CD4-positive, alpha-beta memory T cell (primary cell): ENCODE measurements at regions not wholly inside any gene's neighbourhood (a gene's known extent, or its start where the extent isn't known, plus 50 kb on each side); places are given as distances from the start of the nearest gene placed in this dataset.

Experiments
- CTCF ChIA-PET: fragments of 350-600 bp; sonication (Branson Sonifier 250); formaldehyde crosslinking; loops from one replicate; lab custom pipeline; 2021; ENCODE audit warnings: inconsistent platforms; ENCODE audit not compliant: partially characterized antibody; lab: Charles Lee
- POLR2A ChIA-PET: fragments of 350-600 bp; sonication (Branson Sonifier 250); formaldehyde crosslinking; loops from one replicate; lab custom pipeline; 2021; ENCODE audit not compliant: partially characterized antibody; lab: Charles Lee
- DNase-seq, 5 donors: peaks; one replicate each; pipeline versions ENCODE4 v3.0.0 to v3.0.0-alpha.2; 2020 to 2022; ENCODE audit warnings: mixed read lengths in 1 of 5
- H3K27ac ChIP-seq: one replicate; pipeline ENCODE4 v1.7.0; 2013; ENCODE audit warnings: low read depth, low read length
- H3K27me3 ChIP-seq: 2 replicates; pipeline ENCODE4 v1.7.0; 2013; ENCODE audit warnings: mild to moderate bottlenecking, low read length, moderate library complexity; ENCODE audit not compliant: insufficient read depth
- H3K36me3 ChIP-seq: 2 replicates; pipeline ENCODE4 v1.7.0; 2013; ENCODE audit warnings: mild to moderate bottlenecking, low read length, moderate library complexity; ENCODE audit not compliant: insufficient read depth
- H3K4me1 ChIP-seq: 2 replicates; pipeline ENCODE4 v1.7.0; 2013; ENCODE audit warnings: mild to moderate bottlenecking, low read length, moderate library complexity; ENCODE audit not compliant: insufficient read depth
- H3K4me3 ChIP-seq, 2 donors: one replicate each; pipeline ENCODE4 v1.7.0; 2013; ENCODE audit warnings: low read length in 2 of 2, mild to moderate bottlenecking in 1 of 2
- H3K9me3 ChIP-seq, 2 donors: one replicate each; pipeline ENCODE4 v1.7.0; 2013; ENCODE audit warnings: low read length in 2 of 2, control low read depth in 1 of 2; ENCODE audit not compliant: control insufficient read depth in 1 of 2
- H3K27ac Mint-ChIP-seq, 7 donors: one replicate each; pipeline ENCODE4 v1.8.0; 2020 to 2021; ENCODE audit warnings: mixed read lengths in 7 of 7, mild to moderate bottlenecking in 6 of 7, inconsistent platforms in 3 of 7, moderate library complexity in 3 of 7
- H3K27me3 Mint-ChIP-seq, 2 donors: one replicate each; pipeline ENCODE4 v1.8.0; 2020 to 2021; ENCODE audit warnings: mixed read lengths in 2 of 2
- H3K36me3 Mint-ChIP-seq, 2 donors: one replicate each; pipeline ENCODE4 v1.8.0; 2020 to 2021; ENCODE audit warnings: mixed read lengths in 2 of 2, inconsistent platforms in 1 of 2, mild to moderate bottlenecking in 1 of 2
- H3K4me1 Mint-ChIP-seq, 4 donors: one replicate each; pipeline ENCODE4 v1.8.0; 2020 to 2021; ENCODE audit warnings: mixed read lengths in 4 of 4, mild to moderate bottlenecking in 1 of 4
- H3K4me3 Mint-ChIP-seq, 8 donors: one replicate each; pipeline ENCODE4 v1.8.0; 2020 to 2021; ENCODE audit warnings: mixed read lengths in 8 of 8, mild to moderate bottlenecking in 7 of 8, moderate library complexity in 6 of 8, inconsistent platforms in 3 of 8
- H3K9me3 Mint-ChIP-seq, 8 donors: one replicate each; pipeline ENCODE4 v1.8.0; 2020 to 2021; ENCODE audit warnings: mixed read lengths in 8 of 8, mild to moderate bottlenecking in 5 of 8, inconsistent platforms in 3 of 8, moderate library complexity in 1 of 8
- intact Hi-C: fragments of 100-400 bp; cut with micrococcal nuclease; formaldehyde crosslinking; loops from one replicate; pipeline ENCODE4 v1.15.1; 2023

DNA sequence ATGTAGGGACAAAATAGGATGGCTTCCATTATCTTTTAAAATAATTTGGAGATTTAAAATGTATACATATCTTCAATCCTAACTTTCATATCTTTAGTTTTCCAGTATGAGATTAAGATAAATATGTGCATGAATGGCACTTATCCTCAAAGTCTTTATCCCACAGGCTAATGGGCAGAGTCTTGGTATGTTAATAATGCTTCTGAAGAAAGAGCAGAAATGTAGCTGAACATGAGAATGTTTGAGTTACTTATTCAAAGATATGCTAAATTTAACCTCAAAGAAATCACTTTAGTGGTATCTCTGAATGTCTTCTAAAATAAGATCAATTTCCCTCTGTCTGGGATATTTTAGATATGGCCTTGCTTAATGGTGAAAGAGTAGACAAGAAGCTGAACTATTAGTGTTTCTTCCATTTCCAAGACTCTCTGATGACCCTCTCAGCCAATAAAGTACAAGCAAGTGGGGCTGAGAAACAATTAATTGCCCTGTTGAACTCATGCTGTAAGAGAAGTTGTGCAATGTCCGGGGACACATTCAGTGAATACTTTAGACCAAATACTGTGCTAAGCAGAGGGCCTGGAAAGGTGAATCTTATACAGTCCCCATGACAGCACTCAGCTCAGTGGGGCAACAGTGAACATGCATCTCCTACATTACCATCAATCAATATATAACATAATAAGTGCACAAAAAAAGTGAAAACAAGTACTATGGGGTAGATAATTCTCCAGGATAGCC is 50.0 kb upstream of the ADAMTSL1 start:
- Mint-ChIP-seq H3K4me1 (no peaks in the 10 kb centered on the region), H3K36me3 (no peaks in the 10 kb centered on the region)
- intact Hi-C loops = no loop called here

More for the DNA sequence above, 50.0 kb upstream of the ADAMTSL1 start:
- no peaks in the 10 kb centered on the region for H3K27me3 ChIP-seq
- ChIA-PET CTCF (interaction anchor here (0.7 kb wide), 1 partner anchor 170 kb away, joined by 4 read pairs; no protein-coding TSS in a partner anchor), POLR2A (no interaction called here)
- peaks cover 0 to 1% of the 10 kb centered on the region in 2 donors for H3K27me3 Mint-ChIP-seq
- H3K9me3 Mint-ChIP-seq = peaks cover 0 to 4% (median 0%) of the 10 kb centered on the region in 8 donors
- no peak overlapping the region for H3K4me3 Mint-ChIP-seq
- H3K9me3 ChIP-seq = no peaks in the 10 kb centered on the region
- H3K4me1 ChIP-seq = no peaks in the 10 kb centered on the region
- DNase-seq = no peak
- no peaks in the 10 kb centered on the region for H3K36me3 ChIP-seq
- H3K4me3 ChIP-seq = no peak overlapping the region
- H3K27ac Mint-ChIP-seq = no peak overlapping the region
- no peak overlapping the region for H3K27ac ChIP-seq
